ENCODE measurements at regions not wholly inside any gene's neighbourhood (a gene's known extent, or its start where the extent isn't known, plus 50 kb on each side); places are given as distances from the start of the nearest gene placed in this dataset.

GRCh38 chr4:33882246-33882990, 2361.9 kb downstream of the ARAP2 start:
- Histone ChIP-seq H3K27me3 (ENCODE audit: low read length) (no peaks in the 10 kb centered on the region), H3F3A (ENCODE audit: low read length, unreplicated experiment) (no peaks in the 10 kb centered on the region), H4K20me1 (ENCODE audit: low read length) (no peaks in the 10 kb centered on the region), H3K9me2 (replicated peaks; ENCODE audit: low read length) (no peaks in the 10 kb centered on the region), H3K4me2 (ENCODE audit: low read length) (peak overlapping the region; percentile 2; the same call in 1 of the 2 replicates), H3K4me3 (ENCODE audit: low read length) (no peak overlapping the region), H3K4me1 (ENCODE audit: insufficient read depth, low read length) (peaks cover 9% of the 10 kb centered on the region; the same call in 1 of the 2 replicates), H3K36me3 (ENCODE audit: low read depth, low read length) (no peaks in the 10 kb centered on the region), H3K9ac (ENCODE audit: low read length) (no peak overlapping the region), H3K9me3 (ENCODE audit: low read length) (no peaks in the 10 kb centered on the region), H3K27ac (ENCODE audit: low read length) (peak overlapping the region; percentile 68), H3K79me2 (ENCODE audit: low read length) (no peaks in the 10 kb centered on the region), H2AFZ (ENCODE audit: low read length) (no peak overlapping the region)
- TF ChIP-seq CTCF (conservative IDR thresholded peaks at IDR 0.05; ENCODE audit: low read depth, low read length), result no peak
- TF ChIP-seq EZH2phosphoT487 (IDR thresholded peaks at IDR 0.05; ENCODE audit: borderline replicate concordance, low read length), result no peak
- no peak for TF ChIP-seq EZH2 (IDR thresholded peaks at IDR 0.05; ENCODE audit: low read length, unreplicated experiment)
- CTCF ChIA-PET, result no interaction called here
- intact Hi-C loops (cut with micrococcal nuclease), result no loop called here
- DNase-seq (peak; percentile 44), ATAC-seq (peak; percentile 64)
- BruUV-seq (replicated peaks), result no TSS peak
- POLR2A ChIA-PET (ENCODE audit: unreplicated experiment), result no interaction called here

- H3K9me2 ChIP-seq (replicated peaks; ENCODE audit: low read length), result no peaks in the 10 kb centered on the region
- TF ChIP-seq CTCF (conservative IDR thresholded peaks at IDR 0.05; ENCODE audit: low read depth, low read length) (no peak), EZH2 (IDR thresholded peaks at IDR 0.05; ENCODE audit: low read length, unreplicated experiment) (no peak), EZH2phosphoT487 (IDR thresholded peaks at IDR 0.05; ENCODE audit: borderline replicate concordance, low read length) (no peak)
- ChIA-PET CTCF (no interaction called here), POLR2A (ENCODE audit: unreplicated experiment) (no interaction called here)
- 0 out of 2 replicates have a peak, but pooled peaks have one; percentile 24 for ATAC-seq
- H3K9ac ChIP-seq (ENCODE audit: low read length), result no peak overlapping the region
- H3K36me3 ChIP-seq (ENCODE audit: low read depth, low read length), result no peaks in the 10 kb centered on the region
- peak; percentile 1 for DNase-seq
- H3K27ac ChIP-seq (ENCODE audit: low read length), result peak overlapping the region; percentile 68
- intact Hi-C loops (cut with micrococcal nuclease), result no loop called here
- H3F3A ChIP-seq (ENCODE audit: low read length, unreplicated experiment), result no peaks in the 10 kb centered on the region
- H3K9me3 ChIP-seq (ENCODE audit: low read length), result no peaks in the 10 kb centered on the region
- no peak overlapping the region for H3K4me3 ChIP-seq (ENCODE audit: low read length)
- H3K79me2 ChIP-seq (ENCODE audit: low read length), result no peaks in the 10 kb centered on the region
- no peaks in the 10 kb centered on the region for H3K27me3 ChIP-seq (ENCODE audit: low read length)
- BruUV-seq (replicated peaks), result no TSS peak
- peaks cover 9% of the 10 kb centered on the region; the same call in 1 of the 2 replicates for H3K4me1 ChIP-seq (ENCODE audit: insufficient read depth, low read length)
- H2AFZ ChIP-seq (ENCODE audit: low read length), result no peak overlapping the region
- no peak overlapping the region for H3K4me2 ChIP-seq (ENCODE audit: low read length)
- no peaks in the 10 kb centered on the region for H4K20me1 ChIP-seq (ENCODE audit: low read length)
Observed at GRCh38 chr4:33883111-33883510, 2361.2 kb downstream of the ARAP2 start.

- CTCF ChIA-PET, result no interaction called here
- POLR2A ChIA-PET (ENCODE audit: unreplicated experiment), result no interaction called here
- H4K20me1 ChIP-seq (ENCODE audit: low read length), result no peaks in the 10 kb centered on the region
- no peaks in the 10 kb centered on the region for H3K79me2 ChIP-seq (ENCODE audit: low read length)
- no peak for TF ChIP-seq EZH2phosphoT487 (IDR thresholded peaks at IDR 0.05; ENCODE audit: borderline replicate concordance, low read length)
- no peak for TF ChIP-seq CTCF (conservative IDR thresholded peaks at IDR 0.05; ENCODE audit: low read depth, low read length)
- TF ChIP-seq EZH2 (IDR thresholded peaks at IDR 0.05; ENCODE audit: low read length, unreplicated experiment), result no peak
- no peak overlapping the region for H3K9ac ChIP-seq (ENCODE audit: low read length)
- H3K9me2 ChIP-seq (replicated peaks; ENCODE audit: low read length), result no peaks in the 10 kb centered on the region
- intact Hi-C loops (cut with micrococcal nuclease), result no loop called here
- H3K4me2 ChIP-seq (ENCODE audit: low read length), result no peak overlapping the region
- peaks cover 9% of the 10 kb centered on the region; the same call in 1 of the 2 replicates for H3K4me1 ChIP-seq (ENCODE audit: insufficient read depth, low read length)
- H3K4me3 ChIP-seq (ENCODE audit: low read length), result no peak overlapping the region
- BruUV-seq (replicated peaks), result no TSS peak
- H3K36me3 ChIP-seq (ENCODE audit: low read depth, low read length), result no peaks in the 10 kb centered on the region
- ATAC-seq, result no peak
- DNase-seq, result no peak
- no peaks in the 10 kb centered on the region for H3F3A ChIP-seq (ENCODE audit: low read length, unreplicated experiment)
- H2AFZ ChIP-seq (ENCODE audit: low read length), result no peak overlapping the region
- H3K27me3 ChIP-seq (ENCODE audit: low read length), result no peaks in the 10 kb centered on the region
- no peaks in the 10 kb centered on the region for H3K9me3 ChIP-seq (ENCODE audit: low read length)
- H3K27ac ChIP-seq (ENCODE audit: low read length), result no peak overlapping the region
Observed at GRCh38 chr4:33886356-33886755, 2358.0 kb downstream of the ARAP2 start.
